ENCODE measurements at regions not wholly inside any gene's neighbourhood (a gene's known extent, or its start where the extent isn't known, plus 50 kb on each side); places are given as distances from the start of the nearest gene placed in this dataset.

DNA sequence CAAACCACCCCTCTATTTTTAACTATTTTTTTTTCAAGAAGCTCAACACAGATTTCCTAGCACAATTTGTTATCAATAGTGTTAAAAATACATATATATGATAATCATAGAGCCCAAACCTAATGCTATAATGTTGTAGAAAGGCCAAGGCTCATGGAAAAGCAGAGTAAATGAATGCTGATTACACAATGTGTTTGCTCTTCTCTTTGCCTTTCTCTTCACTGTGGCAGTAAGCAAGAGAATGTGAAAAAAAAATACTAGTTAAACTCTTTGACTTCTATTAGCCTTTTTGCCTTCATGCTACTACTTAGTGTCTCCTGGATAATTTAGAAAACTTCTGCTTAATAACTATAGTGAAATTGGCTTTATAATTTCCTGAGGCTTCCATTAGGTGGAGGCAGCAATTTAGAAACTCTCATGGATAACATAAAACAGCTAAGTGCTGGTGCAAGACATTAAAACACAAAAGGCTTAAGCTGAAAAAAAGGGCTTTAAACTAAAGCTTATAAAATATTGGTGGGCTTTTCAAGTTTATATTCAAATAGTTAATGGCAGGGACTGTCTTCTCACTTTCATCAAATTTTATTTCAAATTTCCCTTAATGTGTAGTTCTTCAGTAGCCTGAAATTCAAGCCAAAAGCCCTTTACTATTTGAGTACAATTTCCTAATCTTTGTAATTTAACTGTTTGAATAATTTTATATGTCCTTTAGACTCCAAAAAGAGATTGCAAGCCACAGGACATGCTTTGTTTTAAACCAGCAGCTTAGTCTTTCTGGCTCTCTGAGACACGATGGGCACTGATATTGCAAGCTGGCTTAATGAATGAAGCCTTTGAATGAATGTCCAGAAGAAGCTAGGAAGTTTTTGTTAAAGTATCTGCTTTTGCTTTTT, 2031.8 kb upstream of the CDH6 start:
- Mint-ChIP-seq H3K4me1 (ENCODE audit: low read depth) (no peaks in the 10 kb centered on the region), H3K36me3 (ENCODE audit: low read depth) (no peaks in the 10 kb centered on the region), H3K4me3 (ENCODE audit: unreplicated experiment) (no peak overlapping the region), H3K9me3 (ENCODE audit: low read depth) (no peaks in the 10 kb centered on the region), H3K27me3 (ENCODE audit: low read depth) (peaks cover 16% of the 10 kb centered on the region), H3K27ac (ENCODE audit: unreplicated experiment) (no peak overlapping the region)
- no peak for DNase-seq (ENCODE audit: low spot score)
- TF ChIP-seq, protein P1, sequence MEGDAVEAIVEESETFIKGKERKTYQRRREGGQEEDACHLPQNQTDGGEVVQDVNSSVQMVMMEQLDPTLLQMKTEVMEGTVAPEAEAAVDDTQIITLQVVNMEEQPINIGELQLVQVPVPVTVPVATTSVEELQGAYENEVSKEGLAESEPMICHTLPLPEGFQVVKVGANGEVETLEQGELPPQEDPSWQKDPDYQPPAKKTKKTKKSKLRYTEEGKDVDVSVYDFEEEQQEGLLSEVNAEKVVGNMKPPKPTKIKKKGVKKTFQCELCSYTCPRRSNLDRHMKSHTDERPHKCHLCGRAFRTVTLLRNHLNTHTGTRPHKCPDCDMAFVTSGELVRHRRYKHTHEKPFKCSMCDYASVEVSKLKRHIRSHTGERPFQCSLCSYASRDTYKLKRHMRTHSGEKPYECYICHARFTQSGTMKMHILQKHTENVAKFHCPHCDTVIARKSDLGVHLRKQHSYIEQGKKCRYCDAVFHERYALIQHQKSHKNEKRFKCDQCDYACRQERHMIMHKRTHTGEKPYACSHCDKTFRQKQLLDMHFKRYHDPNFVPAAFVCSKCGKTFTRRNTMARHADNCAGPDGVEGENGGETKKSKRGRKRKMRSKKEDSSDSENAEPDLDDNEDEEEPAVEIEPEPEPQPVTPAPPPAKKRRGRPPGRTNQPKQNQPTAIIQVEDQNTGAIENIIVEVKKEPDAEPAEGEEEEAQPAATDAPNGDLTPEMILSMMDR (IDR thresholded peaks at IDR 0.05) = no peak

DNA sequence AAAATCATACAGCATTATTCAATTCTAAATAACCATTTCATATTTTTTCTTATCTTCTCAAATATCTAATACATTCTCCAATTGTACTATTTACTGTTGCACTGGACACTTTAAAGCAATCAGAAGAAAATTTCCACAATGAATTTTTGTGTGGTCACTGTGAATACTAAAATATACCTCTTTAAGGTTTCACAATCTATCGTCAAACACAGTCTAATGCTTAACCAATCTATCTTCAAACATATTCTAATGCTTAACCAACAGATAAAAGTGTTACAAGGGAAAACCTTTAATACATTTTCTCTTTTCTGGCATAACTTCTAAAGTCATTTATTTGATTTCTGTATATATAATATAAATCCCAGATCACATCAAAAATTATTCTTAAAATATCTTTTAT, 2035.5 kb upstream of the CDH6 start:
- Mint-ChIP-seq H3K36me3 (ENCODE audit: low read depth) (no peaks in the 10 kb centered on the region), H3K4me1 (ENCODE audit: low read depth) (no peaks in the 10 kb centered on the region), H3K4me3 (ENCODE audit: unreplicated experiment) (no peak overlapping the region), H3K27me3 (ENCODE audit: low read depth) (peaks cover 23% of the 10 kb centered on the region), H3K27ac (ENCODE audit: unreplicated experiment) (no peak overlapping the region), H3K9me3 (ENCODE audit: low read depth) (no peaks in the 10 kb centered on the region)
- TF ChIP-seq, protein P1 (IDR thresholded peaks at IDR 0.05) = no peak
- DNase-seq (ENCODE audit: low spot score) = no peak

DNA sequence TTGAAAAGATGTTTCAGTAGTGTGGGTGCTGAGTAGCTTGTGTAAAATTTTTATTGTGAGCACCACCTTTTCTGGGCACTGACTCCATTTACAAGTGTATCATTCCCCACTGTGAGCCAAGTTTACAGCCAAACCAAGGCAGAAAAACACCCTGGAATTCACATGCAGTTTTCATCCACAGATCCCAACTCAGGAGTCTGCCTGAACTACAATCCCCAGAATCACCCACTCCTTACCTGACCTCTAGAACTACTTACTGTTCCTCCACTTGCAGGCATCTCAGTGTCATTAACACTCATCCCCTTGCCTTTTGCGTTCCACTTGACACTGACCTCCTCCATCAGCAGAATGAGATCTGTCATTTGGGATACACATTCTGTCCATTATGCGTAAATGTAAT, 2042.6 kb upstream of the CDH6 start:
- H3K4me3 Mint-ChIP-seq (ENCODE audit: unreplicated experiment) = no peak overlapping the region
- H3K36me3 Mint-ChIP-seq (ENCODE audit: low read depth) = no peaks in the 10 kb centered on the region
- H3K27ac Mint-ChIP-seq (ENCODE audit: unreplicated experiment) = no peak overlapping the region
- peaks cover 12% of the 10 kb centered on the region for H3K27me3 Mint-ChIP-seq (ENCODE audit: low read depth)
- TF ChIP-seq, protein P1 (IDR thresholded peaks at IDR 0.05) = no peak
- H3K4me1 Mint-ChIP-seq (ENCODE audit: low read depth) = no peaks in the 10 kb centered on the region
- no peak for DNase-seq (ENCODE audit: low spot score)
- no peaks in the 10 kb centered on the region for H3K9me3 Mint-ChIP-seq (ENCODE audit: low read depth)

DNA sequence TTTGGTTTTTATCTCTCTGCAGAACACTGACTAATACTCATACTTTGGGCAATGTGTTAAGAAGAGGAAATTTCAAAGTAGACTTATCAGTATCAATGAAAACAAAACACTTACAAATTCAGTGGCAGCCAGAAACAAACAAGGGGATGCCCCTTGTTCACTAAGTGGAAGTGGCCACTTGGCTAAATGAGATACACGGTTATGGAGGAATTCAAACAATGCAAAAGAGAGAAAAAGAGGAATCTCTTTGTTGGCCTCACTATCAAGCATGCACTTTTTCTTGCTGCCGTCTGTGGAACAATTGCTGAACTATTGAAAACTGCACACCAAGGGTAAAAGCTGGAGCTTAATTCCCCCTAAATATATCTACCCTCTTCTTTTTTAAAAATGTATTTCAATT, 2044.9 kb upstream of the CDH6 start:
- TF ChIP-seq, protein P1 (IDR thresholded peaks at IDR 0.05) = no peak
- no peaks in the 10 kb centered on the region for H3K36me3 Mint-ChIP-seq (ENCODE audit: low read depth)
- no peaks in the 10 kb centered on the region for H3K4me1 Mint-ChIP-seq (ENCODE audit: low read depth)
- peaks cover 9% of the 10 kb centered on the region for H3K27me3 Mint-ChIP-seq (ENCODE audit: low read depth)
- H3K4me3 Mint-ChIP-seq (ENCODE audit: unreplicated experiment) = no peak overlapping the region
- DNase-seq (ENCODE audit: low spot score) = no peak
- H3K9me3 Mint-ChIP-seq (ENCODE audit: low read depth) = no peaks in the 10 kb centered on the region
- H3K27ac Mint-ChIP-seq (ENCODE audit: unreplicated experiment) = no peak overlapping the region

DNA sequence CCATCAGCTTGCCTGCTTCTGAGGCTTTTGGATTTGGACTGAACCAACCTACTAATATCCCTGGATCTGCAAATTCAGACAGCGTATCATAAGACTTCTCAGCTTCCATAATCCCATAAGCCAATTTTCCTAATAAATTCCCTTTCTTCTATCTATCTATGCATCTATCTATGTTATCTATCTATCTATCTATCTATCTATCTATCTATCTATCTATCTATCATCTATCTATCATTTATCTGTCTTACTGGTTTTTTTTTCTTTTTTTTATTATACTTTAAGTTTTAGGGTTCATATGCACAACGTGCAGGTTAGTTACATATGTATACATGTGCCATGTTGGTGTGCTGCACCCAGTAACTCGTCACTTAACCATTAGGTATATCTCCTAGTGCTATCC, 2045.4 kb upstream of the CDH6 start:
- Mint-ChIP-seq H3K4me1 (ENCODE audit: low read depth) (no peaks in the 10 kb centered on the region), H3K36me3 (ENCODE audit: low read depth) (no peaks in the 10 kb centered on the region), H3K9me3 (ENCODE audit: low read depth) (no peaks in the 10 kb centered on the region), H3K27ac (ENCODE audit: unreplicated experiment) (no peak overlapping the region), H3K27me3 (ENCODE audit: low read depth) (peaks cover 6% of the 10 kb centered on the region), H3K4me3 (ENCODE audit: unreplicated experiment) (no peak overlapping the region)
- no peak for DNase-seq (ENCODE audit: low spot score)
- TF ChIP-seq, protein P1 (IDR thresholded peaks at IDR 0.05) = no peak
